Fibroblast of the conjunctiva (primary cell): ENCODE measurements at regions not wholly inside any gene's neighbourhood (a gene's known extent, or its start where the extent isn't known, plus 50 kb on each side); places are given as distances from the start of the nearest gene placed in this dataset.
"Not testable (repeated sequence)": the region's sequence is repeated elsewhere in the genome, so short reads cannot be mapped to it uniquely, and the experiment has no call there.

Source experiments
- DNase-seq: peaks from one replicate; pipeline ENCODE4 v3.0.0-alpha.2; 2010; ENCODE audit warnings: low read depth

DNA sequence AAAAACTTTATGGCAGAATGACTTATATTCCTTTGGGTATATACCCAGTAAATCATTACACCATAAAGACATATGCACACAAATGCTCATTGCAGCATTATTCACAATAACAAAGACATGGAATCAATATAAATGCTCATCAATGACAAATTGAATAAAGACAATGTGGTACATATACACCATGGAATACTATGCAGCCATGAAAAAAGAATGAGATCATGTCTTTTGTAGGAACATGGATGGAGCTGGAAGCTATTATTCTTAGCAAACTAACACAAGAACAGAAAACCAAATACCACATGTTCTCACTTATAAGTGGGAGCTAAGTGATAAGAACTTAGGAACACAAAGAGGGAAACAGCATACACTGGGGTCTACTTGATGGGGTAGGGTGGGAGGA lies 321.7 kb downstream of the ZNF674 start:
- not testable (repeated sequence) for DNase-seq

DNA sequence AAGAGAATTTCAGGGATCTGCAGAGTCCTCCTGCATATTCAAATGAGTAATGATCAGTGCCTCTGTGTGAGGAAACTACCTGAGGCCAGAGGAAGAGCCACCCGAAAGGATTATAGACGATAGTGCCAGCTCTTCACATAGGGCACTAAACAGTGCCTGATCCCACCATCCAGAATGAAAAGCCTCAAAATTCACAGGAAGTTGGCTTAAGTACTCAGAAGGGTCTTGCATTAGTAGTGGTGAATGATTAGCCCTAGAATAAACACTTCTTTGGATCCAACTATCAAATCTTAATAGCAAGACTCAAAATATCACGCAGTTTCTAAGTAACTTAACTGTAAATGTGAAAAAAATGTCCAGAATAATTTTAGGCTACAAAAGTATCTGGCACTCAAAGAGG lies 324.4 kb downstream of the ZNF674 start:
- DNase-seq, result no peak

DNA sequence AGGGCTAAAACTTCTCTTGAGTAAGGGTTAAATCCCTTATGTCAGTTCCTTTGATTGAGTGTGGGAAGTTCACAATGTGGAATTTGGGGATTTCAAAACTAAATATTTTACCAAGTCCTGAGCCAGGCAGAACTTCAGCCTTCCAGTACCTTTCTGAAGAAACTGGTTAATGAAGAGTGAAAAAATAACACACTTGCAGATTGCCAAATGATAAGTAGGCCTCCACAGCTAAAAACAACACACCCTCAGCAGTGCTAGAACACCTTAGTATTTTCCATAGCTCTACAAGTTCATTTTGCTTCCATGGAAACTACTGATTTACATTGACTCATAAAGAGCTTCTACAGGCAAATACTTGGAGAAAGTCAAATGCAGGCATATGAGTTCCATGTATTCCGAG lies 326.8 kb downstream of the ZNF674 start:
- DNase-seq, result no peak

DNA sequence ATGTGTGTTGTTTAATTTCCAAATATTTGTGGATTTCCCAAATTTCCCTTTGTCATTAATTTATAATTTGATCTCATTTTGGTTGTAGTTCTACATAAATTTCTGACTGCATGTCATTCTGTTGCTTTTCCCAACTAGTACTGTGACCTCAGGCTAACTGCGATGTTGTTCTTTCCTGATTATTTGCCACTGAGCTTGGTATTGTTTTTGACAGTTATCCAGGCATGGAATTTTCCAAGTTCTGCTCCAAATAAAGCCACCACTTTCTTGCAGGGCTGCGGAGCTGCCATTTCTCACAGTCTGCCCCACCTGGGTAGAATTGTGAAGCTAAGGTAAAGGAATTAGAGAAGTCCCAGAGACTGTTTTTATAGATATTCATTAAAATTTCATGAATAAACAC lies 328.8 kb downstream of the ZNF674 start:
- no peak for DNase-seq

DNA sequence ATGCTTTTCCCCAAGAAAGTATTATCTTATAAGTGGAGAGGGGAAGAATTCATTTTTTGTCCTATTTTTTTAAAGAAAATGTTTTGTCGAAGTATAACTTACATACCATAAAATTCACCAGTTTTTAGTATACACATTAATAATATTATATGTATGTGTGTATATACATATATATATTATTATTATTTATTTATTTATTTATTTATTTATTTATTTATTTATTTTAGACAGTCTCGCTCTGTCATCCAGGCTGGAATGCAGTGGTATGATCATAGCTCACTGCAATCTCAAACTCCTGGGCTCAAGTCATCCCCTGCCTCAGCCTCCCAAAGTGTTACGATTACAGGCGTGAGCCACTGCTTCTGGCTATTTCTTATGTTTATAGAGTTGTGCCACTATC lies 334.1 kb downstream of the ZNF674 start:
- DNase-seq, result no peak

DNA sequence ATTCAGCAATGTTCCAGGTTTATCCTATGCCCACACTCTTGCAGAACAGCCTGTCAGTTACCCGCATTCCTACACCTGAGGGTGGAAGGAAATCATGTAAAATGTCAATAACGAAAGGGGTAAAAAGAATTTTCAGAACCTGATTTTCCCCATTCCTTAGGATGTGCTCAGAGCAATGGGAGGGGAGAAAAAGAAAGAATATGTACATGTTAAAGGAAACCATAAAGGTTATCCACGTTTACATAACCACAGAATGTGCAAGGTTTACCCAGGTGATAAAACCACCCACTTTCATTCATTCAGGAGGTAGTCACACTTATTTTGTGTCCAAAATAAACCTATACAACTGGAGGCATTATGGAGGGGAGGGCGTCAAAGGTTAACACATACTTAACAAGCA lies 335.5 kb downstream of the ZNF674 start:
- no peak for DNase-seq

DNA sequence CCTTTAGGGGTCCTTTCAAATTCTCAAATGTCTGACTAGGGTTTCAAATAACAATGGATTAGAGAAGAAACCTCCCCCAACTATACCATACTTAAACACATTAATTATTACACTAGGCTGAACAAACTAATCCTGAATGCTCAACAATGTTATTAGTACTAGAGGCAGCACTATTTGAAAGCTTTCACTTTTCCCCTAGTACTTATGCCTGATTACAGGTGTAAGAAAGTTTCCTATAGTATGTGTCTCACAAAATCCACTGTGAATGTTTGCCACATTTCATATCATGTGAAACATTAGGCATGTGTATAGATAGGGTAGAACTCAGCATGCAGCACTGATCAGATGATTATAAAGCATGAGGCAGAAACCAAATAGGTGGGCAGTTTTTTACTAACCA lies 336.2 kb downstream of the ZNF674 start:
- DNase-seq, result no peak

DNA sequence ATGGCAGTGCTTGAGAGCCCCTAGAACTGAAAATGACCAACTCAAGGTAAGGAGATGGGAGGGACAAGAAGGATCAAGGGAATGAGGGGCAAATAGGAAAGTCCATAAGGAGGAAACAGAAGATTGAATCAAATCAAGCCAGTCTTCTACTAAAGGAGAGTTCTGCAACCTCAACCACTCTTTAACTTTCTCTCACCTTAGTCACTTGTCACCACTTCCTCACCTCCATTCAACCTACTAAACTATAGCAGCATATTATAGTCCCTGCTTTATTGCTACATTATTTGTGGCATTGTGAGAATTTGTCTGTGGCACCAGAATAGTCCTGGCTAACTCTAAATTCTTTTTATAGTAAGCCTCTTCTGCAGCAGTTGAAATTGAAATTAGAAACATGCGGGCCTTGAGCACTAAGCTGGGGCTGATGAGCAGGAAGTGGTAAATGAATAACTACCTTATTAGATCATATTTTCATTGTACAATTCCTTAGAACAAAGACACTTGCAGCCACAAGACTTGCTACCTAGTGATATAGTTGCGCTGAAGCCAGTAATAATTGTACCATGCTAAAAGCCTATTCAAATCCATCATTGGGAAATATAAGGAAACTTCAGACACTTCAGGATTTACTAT lies 336.9 kb downstream of the ZNF674 start:
- peak; percentile 1 for DNase-seq

DNA sequence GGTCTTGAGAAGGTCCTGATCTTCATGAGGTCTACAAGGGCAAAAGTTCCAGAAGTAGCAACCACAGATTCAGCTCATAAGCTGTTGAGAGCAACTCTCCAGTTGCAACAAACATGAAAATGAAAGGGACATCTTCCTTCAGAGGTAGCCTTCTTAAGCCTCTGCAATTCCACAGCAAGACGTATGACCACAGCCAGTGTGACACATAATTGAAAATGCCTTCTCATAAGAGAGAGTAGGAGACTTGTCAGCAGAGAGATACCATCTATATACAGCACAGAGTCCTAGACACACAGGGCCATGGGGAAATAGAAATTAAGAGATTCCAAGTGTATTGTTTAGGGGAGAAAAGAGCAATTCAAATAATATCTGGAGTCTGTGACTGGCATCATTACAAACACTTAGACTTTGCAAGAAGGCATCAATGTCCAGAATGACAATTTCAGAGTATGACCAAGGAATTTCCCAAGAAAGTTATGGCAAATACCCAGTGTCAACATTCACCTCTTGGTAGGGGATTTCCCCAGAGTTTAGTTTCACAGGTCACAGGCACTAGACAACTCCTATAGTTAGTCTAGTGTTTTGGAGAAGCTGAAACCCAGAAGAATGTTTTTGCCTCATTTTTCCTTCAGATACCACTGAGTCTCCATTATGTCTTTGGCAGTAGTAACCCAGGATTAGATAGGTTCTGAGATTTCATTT lies 340.3 kb downstream of the ZNF674 start:
- no peak for DNase-seq

DNA sequence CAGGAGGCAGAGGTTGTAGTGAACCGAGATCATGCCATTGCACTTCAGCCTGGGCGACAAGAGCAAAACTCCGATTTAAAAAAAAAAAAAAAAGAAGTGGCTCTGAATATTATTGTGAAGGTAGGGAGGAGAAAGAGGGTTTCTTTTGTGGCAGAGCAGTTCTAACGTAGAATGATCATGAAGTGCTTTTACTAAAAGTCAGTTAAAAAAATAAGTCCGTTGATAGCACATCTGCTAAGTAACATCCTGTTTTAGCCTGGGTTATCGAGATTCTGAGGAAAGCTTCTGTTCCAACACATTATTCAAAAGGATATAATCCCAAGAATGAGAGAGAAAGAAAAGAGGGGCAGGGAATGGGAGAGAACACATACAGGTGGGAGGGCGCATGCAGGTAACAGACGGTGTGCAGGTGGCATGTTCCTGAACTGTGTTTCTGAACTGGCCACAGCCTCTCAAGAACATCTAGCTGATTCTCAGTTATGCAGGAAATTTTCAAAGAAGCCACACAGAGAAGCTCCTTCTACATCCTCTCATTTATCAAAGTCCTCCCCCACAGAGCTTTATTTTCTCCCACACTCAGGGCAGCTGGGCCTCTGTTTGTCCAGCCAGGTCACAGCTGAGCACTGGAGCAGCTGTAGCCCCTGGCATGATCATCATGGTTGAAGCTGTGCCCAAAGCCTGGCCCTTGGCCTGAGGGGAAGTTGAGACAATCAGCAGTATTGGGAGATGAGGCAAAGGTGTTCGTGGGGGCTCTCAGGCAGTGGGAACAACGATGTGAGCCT lies 342.3 kb downstream of the ZNF674 start:
- DNase-seq, result no peak

DNA sequence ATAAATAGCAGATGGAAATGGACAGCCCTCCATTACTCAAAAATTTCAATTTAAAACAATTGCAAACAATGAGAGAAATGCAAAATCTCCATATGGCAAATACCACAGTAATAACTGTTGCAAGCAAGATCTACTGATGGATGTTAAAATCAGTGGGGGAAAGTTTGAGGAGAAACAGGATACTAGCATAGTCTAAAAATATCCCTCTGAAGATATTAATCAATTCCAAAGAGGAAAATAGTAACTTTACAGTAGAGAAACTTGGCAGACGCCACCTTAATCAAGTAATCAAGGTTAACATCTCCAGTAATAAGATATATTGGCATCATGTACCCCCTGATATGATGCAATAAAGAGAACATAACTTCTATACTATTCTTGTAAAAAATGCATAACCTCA lies 344.8 kb downstream of the ZNF674 start:
- no peak for DNase-seq

DNA sequence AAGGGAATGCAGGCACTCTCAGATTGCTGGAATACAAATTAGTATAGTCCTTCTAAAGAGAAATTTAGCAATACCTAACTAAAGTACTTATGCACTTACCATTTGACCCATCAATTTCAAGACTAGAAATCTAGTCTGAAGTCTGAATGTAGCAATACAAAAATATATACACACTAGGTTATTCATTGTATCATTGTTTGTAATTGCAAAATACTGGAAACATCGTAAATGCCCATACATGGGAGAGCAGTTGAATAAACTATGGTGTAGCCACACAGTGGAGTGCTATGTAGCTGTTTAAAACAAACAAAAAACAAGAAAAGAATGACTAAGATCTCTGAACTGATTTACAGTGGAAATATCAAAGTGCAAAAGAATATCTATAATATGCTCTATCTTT lies 346.4 kb downstream of the ZNF674 start:
- no peak for DNase-seq

DNA sequence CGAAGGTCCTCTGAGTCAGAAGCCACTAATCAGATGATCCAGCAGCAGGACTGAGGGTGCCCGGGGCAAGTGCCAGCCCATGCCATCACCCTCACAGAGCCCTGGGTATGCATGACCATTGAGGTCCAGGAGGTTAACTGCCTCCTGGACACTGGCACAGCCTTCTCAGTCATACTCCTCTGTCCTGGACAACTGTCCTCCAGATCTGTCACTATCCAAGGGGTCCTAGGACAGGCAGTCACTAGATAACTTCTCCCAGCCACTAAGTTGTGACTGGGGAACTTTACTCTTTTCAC lies 358.5 kb downstream of the ZNF674 start:
- DNase-seq, result not testable (repeated sequence)

DNA sequence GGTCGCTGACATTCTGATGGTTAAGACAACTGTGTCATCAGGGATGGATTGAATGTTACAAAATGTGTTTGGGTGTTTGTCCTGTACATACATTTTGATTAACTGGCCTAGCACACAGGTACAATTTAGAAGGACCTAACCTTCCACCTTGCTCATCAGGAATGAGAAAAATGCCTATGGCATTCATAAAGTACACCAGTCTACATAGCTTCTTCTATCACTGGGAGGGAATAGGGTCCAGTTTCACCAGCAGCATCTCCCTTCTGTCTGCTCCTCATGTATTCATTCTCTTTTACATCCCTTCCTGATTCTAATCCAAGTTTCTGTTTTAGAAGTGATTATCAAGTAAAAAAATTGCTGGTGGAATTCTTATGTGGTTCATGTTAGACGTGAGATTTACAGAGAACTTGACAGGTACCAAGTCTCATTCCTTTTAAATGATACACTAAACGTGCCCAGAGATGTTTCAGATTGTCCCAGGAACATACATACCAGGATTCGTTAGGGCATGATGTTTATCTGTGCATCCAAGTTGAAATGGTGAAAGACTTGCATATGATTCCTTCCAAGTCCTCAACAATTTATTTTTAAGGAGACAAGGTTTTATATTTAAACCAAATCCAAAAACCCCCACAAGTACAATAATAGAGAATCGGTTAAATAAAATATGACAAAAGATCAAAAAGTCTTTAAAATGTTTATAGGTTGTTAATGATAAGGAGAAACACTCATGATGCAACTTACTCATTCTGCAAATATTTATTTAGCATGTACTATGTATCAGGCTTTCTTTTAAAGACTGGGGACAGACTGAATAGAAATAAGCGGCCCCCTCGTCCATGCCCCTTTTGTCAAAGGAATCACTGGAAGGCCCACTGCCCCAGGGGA lies 359.1 kb downstream of the ZNF674 start:
- no peak for DNase-seq

DNA sequence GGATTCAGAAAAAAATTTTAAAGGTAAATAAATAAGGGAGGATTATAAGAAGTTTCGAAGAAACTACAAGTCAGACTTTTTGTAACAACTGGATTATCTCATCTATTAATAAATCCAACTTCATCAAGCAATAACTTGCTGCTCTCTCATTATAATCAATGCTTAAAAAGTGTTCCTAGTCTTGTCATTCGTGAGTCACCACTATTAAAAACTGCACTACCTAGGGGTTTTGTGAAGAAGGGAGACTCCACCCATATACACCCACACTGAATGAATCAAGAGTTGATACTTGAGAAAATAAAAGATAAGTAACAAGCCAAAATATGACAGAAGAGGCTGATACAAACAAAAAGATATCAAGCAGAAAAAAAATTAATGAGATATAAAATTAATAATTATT lies 360.5 kb downstream of the ZNF674 start:
- no peak for DNase-seq

DNA sequence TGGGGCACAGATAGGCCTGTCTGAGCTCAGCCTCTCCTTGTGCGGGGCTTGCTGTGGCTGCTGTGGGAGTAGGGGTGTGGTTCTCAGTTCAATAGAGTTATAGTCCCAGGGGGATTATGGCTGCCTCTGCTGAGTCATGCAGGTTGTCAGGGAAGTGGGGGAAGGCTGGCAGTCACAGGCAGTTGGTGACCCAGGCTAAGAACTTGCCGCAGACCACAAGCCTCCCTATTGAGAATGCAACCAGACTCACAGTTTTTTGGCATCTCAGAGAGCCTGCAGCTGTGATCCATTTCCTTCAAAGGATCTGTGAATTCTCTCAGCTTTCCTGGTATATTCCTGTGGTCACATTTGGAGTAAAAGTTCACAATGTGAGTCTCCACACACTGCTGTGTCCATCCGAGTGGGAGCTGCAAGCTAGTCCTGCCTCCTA lies 364.9 kb downstream of the ZNF674 start:
- peak; percentile 40 for DNase-seq

DNA sequence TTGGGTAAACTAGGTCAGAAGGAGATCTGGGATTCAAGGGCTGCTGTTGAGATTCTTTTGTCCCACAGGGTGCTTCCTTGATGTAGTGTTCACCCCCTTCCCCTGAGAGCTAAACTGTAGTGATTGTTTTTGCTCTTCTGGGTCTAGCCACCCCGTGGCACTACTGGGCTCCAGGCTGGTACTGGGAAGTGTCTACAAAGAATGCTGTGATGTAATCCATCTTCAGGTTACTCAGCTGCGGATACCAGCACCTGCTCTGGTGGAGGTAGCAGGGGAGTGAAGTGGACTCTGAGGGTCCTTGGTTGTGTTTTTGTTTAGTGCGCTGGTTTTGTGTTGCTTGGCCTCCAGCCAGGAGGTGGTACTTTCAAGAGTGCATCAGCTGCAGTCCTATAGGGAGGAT lies 365.5 kb downstream of the ZNF674 start:
- no peak for DNase-seq

DNA sequence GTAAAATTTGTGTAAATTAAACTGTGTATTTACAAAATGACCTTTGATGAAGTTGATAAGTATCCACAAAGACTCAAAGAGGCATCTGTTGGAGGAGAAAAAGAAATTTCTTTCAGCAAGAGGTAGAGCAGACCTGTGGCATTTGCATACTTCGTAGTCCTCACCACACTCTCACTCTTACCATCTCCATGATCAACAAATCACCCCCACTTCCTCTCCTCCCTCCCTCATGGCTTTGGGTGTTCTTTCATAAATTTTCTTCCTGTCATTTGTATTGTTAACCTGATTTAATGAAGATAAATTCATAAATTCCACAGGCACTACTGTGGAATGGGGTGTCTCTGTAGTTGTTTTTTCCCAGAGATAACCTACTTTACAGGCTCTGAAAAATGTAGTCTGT lies 366.5 kb downstream of the ZNF674 start:
- no peak for DNase-seq

DNA sequence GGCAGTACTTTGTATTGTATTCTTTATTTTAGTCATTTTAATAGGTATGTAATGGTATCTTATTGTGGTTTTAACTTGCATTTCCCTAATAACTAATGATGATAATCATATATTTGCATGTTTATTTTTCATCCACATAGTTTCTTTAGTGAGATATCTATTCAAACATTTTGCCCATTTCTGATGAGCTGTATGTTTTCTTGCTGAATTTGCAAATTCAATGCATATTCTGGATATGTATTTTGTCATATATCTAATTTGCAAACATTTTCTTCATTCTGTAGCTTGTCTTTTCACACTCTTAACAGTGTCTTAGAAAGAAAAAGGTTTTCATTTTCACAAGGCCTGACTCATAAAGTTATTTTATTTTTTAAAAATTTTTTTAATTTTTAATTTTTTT lies 372.1 kb downstream of the ZNF674 start:
- DNase-seq, result no peak

DNA sequence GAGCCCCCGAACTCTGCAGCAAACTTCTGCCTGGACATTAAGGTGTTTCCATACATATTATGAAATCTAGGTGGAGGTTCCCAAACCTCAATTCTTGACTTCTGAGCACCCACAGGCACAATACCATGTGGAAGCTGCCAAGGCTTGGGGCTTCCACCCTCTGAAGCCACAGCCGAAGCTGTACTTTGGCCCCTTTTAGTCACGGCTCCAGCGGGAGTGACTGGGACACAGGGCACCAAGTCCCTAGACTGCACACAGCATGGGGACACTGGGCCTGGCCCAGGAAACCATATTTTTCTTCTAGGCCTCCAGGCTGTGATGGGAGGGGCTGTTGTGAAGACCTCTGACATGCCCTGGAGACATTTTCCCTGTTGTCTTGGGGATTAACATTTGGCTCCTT lies 373.8 kb downstream of the ZNF674 start:
- DNase-seq, result not testable (repeated sequence)

DNA sequence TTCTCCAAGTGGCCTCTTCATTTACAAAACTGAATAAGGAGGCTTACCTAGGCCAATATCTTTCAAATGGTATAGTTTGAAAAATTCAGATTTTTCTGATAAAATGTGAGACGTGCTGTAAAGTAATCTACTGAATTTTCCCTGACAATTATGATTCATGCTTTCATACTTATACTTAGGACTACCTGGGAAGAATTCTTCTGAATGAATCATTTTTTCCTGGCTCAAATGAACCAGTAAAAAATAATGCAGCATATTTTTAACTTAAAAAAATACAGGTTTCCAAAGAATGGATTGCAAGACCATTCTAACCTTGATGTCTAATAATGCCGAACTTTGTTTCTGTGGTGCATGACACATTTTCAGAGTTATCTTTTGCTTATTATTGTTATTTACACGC lies 375.4 kb downstream of the ZNF674 start:
- no peak for DNase-seq

DNA sequence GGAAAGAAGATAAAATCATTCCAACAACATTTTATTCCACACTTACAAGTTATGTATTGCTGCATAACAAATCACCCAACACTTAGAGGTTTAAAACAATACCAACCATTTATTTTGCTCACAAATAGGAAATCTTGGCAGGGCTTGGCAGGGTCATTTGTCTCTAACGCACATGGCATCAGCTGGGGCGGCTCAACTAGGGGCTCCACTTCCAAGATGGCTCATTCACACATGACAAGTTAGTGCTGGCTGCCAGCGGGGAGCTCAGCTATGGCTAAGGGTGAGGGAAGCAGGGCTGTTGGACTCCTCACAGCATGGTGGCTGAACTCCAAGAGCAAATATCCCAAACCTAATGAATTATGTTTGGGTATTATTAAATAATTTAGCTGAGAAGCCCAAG lies 377.0 kb downstream of the ZNF674 start:
- no peak for DNase-seq

DNA sequence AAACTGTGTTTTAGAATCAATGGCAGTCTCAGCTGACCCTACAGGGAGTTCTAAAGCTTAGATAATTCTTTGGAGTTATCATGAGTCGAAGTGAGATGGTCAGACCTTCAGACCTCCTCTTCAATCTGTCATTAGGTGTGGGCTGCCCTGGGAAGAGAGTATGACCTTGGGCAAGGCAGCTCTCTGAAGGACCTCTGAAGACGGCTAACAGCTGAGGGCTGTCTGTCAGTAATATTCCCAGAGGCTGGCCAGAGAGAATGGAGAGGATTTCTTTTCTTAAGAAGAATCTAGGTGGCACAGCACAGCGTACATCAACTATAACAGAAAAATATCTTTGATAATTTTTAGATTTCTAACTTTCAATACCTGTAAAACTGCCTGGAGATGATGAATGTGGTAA lies 379.4 kb downstream of the ZNF674 start:
- no peak for DNase-seq
